Activated T-cell treated with anti-CD3 and anti-CD28 coated beads, Interleukin-2, amount 50 U/mL, for 4 hours (primary cell): ENCODE measurements at regions not wholly inside any gene's neighbourhood (a gene's known extent, or its start where the extent isn't known, plus 50 kb on each side); places are given as distances from the start of the nearest gene placed in this dataset.

Source experiments
- ATAC-seq, 2 donors: fragments of 200-7000 bp; cut with Tn5 transposase; one replicate each; pipeline ENCODE4 v1.10.0; 2021
- DNase-seq: peaks from one replicate; pipeline ENCODE4 v3.0.0-alpha.2; 2020
- H3K27me3 Mint-ChIP-seq: one replicate; pipeline ENCODE4 v1.8.0; 2021; ENCODE audit warnings: low read depth, mixed read lengths
- H3K36me3 Mint-ChIP-seq: one replicate; pipeline ENCODE4 v1.8.0; 2022; ENCODE audit warnings: mixed read lengths; ENCODE audit not compliant: insufficient read depth
- H3K4me1 Mint-ChIP-seq: one replicate; pipeline ENCODE4 v1.8.0; 2021; ENCODE audit warnings: low read depth, mixed read lengths
- H3K4me3 Mint-ChIP-seq: one replicate; pipeline ENCODE4 v1.8.0; 2021; ENCODE audit warnings: mild to moderate bottlenecking, moderate library complexity, mixed read lengths
- H3K9me3 Mint-ChIP-seq: one replicate; pipeline ENCODE4 v1.8.0; 2021; ENCODE audit warnings: mixed read lengths

- H3K9me3 Mint-ChIP-seq = peaks cover 2% of the 10 kb centered on the region
- no peaks in the 10 kb centered on the region for H3K27me3 Mint-ChIP-seq
- H3K36me3 Mint-ChIP-seq = no peaks in the 10 kb centered on the region
- ATAC-seq (no peak), DNase-seq (no peak)
- H3K4me1 Mint-ChIP-seq = no peaks in the 10 kb centered on the region
- H3K4me3 Mint-ChIP-seq = no peak overlapping the region
These were observed 244.9 kb upstream of the KLF4 start for GRCh38 chr9:107734256-107735013.

GRCh38 chr9:107733523-107733894, 243.9 kb upstream of the KLF4 start:
- Mint-ChIP-seq H3K4me1 (no peaks in the 10 kb centered on the region), H3K27me3 (no peaks in the 10 kb centered on the region), H3K36me3 (no peaks in the 10 kb centered on the region), H3K9me3 (peaks cover 3% of the 10 kb centered on the region), H3K4me3 (no peak overlapping the region)
- DNase-seq (no peak), ATAC-seq (no peak)

- H3K27me3 Mint-ChIP-seq = no peaks in the 10 kb centered on the region
- no peaks in the 10 kb centered on the region for H3K36me3 Mint-ChIP-seq
- no peak overlapping the region for H3K4me3 Mint-ChIP-seq
- peaks cover 3% of the 10 kb centered on the region for H3K9me3 Mint-ChIP-seq
- DNase-seq = no peak
- no peak for ATAC-seq
- no peaks in the 10 kb centered on the region for H3K4me1 Mint-ChIP-seq
These were observed 243.4 kb upstream of the KLF4 start for GRCh38 chr9:107732781-107733522.

GRCh38 chr9:107731115-107731762, 241.7 kb upstream of the KLF4 start:
- no peak for DNase-seq
- Mint-ChIP-seq H3K9me3 (peaks cover 3% of the 10 kb centered on the region), H3K27me3 (no peaks in the 10 kb centered on the region), H3K4me1 (no peaks in the 10 kb centered on the region), H3K4me3 (no peak overlapping the region), H3K36me3 (no peaks in the 10 kb centered on the region)
- no peak for ATAC-seq

GRCh38 chr9:107730666-107731065, 241.1 kb upstream of the KLF4 start:
- Mint-ChIP-seq H3K9me3 (peaks cover 3% of the 10 kb centered on the region), H3K4me3 (no peak overlapping the region), H3K27me3 (no peaks in the 10 kb centered on the region), H3K4me1 (no peaks in the 10 kb centered on the region), H3K36me3 (no peaks in the 10 kb centered on the region)
- ATAC-seq = no peak
- DNase-seq = no peak

- Mint-ChIP-seq H3K36me3 (no peaks in the 10 kb centered on the region), H3K4me3 (no peak overlapping the region), H3K4me1 (no peaks in the 10 kb centered on the region), H3K9me3 (peaks cover 6% of the 10 kb centered on the region), H3K27me3 (no peaks in the 10 kb centered on the region)
- DNase-seq (no peak), ATAC-seq (no peak)
These were observed 237.7 kb upstream of the KLF4 start for GRCh38 chr9:107727086-107727780.

GRCh38 chr9:107723015-107723414, 233.4 kb upstream of the KLF4 start:
- no peaks in the 10 kb centered on the region for H3K27me3 Mint-ChIP-seq
- DNase-seq = no peak
- no peaks in the 10 kb centered on the region for H3K36me3 Mint-ChIP-seq
- peaks cover 3% of the 10 kb centered on the region for H3K9me3 Mint-ChIP-seq
- no peaks in the 10 kb centered on the region for H3K4me1 Mint-ChIP-seq
- H3K4me3 Mint-ChIP-seq = no peak overlapping the region
- ATAC-seq = no peak

GRCh38 chr9:107721705-107722245, 232.2 kb upstream of the KLF4 start:
- ATAC-seq (no peak), DNase-seq (no peak)
- no peaks in the 10 kb centered on the region for H3K4me1 Mint-ChIP-seq
- H3K36me3 Mint-ChIP-seq = no peaks in the 10 kb centered on the region
- H3K27me3 Mint-ChIP-seq = no peaks in the 10 kb centered on the region
- H3K4me3 Mint-ChIP-seq = no peak overlapping the region
- H3K9me3 Mint-ChIP-seq = peaks cover 3% of the 10 kb centered on the region

GRCh38 chr9:107720501-107720900, 230.9 kb upstream of the KLF4 start:
- ATAC-seq (no peak), DNase-seq (no peak)
- Mint-ChIP-seq H3K9me3 (peaks cover 3% of the 10 kb centered on the region), H3K4me3 (no peak overlapping the region), H3K27me3 (no peaks in the 10 kb centered on the region), H3K36me3 (no peaks in the 10 kb centered on the region), H3K4me1 (no peaks in the 10 kb centered on the region)

- Mint-ChIP-seq H3K9me3 (peaks cover 6% of the 10 kb centered on the region), H3K4me3 (no peak overlapping the region), H3K36me3 (no peaks in the 10 kb centered on the region), H3K27me3 (no peaks in the 10 kb centered on the region), H3K4me1 (no peaks in the 10 kb centered on the region)
- DNase-seq (no peak), ATAC-seq (no peak)
These were observed 228.2 kb upstream of the KLF4 start for GRCh38 chr9:107717529-107718314.

GRCh38 chr9:107715740-107716139, 226.2 kb upstream of the KLF4 start:
- Mint-ChIP-seq H3K4me3 (no peak overlapping the region), H3K27me3 (peaks cover 4% of the 10 kb centered on the region), H3K4me1 (no peaks in the 10 kb centered on the region), H3K36me3 (no peaks in the 10 kb centered on the region), H3K9me3 (peaks cover 6% of the 10 kb centered on the region)
- ATAC-seq = no peak
- no peak for DNase-seq

GRCh38 chr9:107713470-107713869, 223.9 kb upstream of the KLF4 start:
- Mint-ChIP-seq H3K9me3 (peaks cover 6% of the 10 kb centered on the region), H3K36me3 (no peaks in the 10 kb centered on the region), H3K4me3 (no peak overlapping the region), H3K4me1 (no peaks in the 10 kb centered on the region), H3K27me3 (peaks cover 4% of the 10 kb centered on the region)
- ATAC-seq = no peak
- no peak for DNase-seq

GRCh38 chr9:107712390-107712789, 222.8 kb upstream of the KLF4 start:
- H3K27me3 Mint-ChIP-seq = peaks cover 4% of the 10 kb centered on the region
- peaks cover 6% of the 10 kb centered on the region for H3K9me3 Mint-ChIP-seq
- ATAC-seq (no peak), DNase-seq (no peak)
- H3K4me3 Mint-ChIP-seq = no peak overlapping the region
- no peaks in the 10 kb centered on the region for H3K36me3 Mint-ChIP-seq
- no peaks in the 10 kb centered on the region for H3K4me1 Mint-ChIP-seq
